ENCODE measurements at regions not wholly inside any gene's neighbourhood (a gene's known extent, or its start where the extent isn't known, plus 50 kb on each side); places are given as distances from the start of the nearest gene placed in this dataset.

DNA sequence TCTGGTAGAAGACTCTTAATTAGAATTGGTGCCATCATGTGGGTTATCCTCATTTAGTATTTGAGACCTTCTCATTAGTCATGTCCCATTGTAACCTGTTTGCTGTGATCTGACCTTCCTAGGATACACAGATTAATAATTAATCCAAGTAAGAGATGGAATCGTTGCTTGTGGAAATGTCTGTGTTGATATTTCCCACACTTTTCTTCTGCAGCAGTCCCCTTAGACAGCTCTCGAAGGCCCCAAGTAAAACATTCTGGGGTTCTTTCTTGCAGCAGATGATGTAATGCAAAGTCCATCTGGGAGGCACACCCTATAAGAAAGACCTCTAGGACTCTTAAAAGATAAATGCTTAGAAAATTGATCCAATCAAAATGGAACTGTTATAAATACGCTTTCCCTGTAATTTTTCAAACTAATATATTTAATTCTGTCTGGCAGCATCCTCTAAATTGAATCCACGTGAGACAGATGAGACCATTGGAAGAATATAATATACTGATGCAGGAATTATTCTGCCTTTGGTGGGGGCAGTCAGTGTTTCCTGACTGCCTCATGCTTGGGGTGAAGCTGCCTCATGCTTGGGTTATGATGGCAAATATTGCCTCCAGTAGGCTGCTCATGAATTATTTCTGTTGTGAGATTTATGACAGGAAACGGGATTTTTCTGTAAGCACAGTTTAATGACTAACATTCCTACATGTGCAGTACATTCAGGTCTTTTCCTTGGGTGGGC, 54.5 kb upstream of the ARMC2 start:
- H3K9me2 ChIP-seq (replicated peaks; ENCODE audit: insufficient read depth, low read length) = no peaks in the 10 kb centered on the region
- no peaks in the 10 kb centered on the region for H3K9me3 ChIP-seq (ENCODE audit: low read length)
- no peak overlapping the region for H3K4me2 ChIP-seq (ENCODE audit: low read depth, low read length, poor library complexity, severe bottlenecking)
- H3K9ac ChIP-seq (ENCODE audit: low read length) = no peak overlapping the region
- no peaks in the 10 kb centered on the region for H3K79me2 ChIP-seq (ENCODE audit: low read length)
- no peak overlapping the region for H3K4me3 ChIP-seq (ENCODE audit: low read length)
- no peak overlapping the region for H2AFZ ChIP-seq (ENCODE audit: low read length)
- no peak overlapping the region for H3K27ac ChIP-seq (ENCODE audit: low read length)
- DNase-seq = no peak
- H3K27me3 ChIP-seq (ENCODE audit: low read length) = no peaks in the 10 kb centered on the region
- no peaks in the 10 kb centered on the region for H3K36me3 ChIP-seq (ENCODE audit: insufficient read depth, low read length)
- H4K20me1 ChIP-seq (ENCODE audit: insufficient read depth, low read depth, low read length) = no peaks in the 10 kb centered on the region
- H3K4me1 ChIP-seq (ENCODE audit: low read length) = peaks cover 3% of the 10 kb centered on the region; the same call in 1 of the 2 replicates

DNA sequence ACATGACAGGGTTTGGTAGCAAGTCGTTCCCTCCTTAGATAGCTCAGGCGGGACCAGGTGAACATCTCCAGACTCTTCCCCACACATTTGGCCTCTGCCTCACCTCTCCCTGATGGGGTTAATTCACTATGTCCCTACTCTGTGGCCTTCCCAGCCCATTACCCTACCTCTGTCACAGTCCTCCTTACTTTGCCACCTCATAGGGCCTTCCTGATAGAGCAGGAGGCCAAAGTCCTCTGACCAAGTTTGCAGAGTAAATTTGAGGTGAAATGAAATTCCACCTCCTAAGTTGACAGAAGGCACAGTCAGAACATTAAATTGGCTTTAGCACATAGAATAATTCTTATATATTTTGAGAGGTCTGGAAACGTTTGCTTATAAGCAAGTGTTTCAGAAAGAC, 53.1 kb upstream of the ARMC2 start:
- no peaks in the 10 kb centered on the region for H3K36me3 ChIP-seq (ENCODE audit: insufficient read depth, low read length)
- no peak overlapping the region for H3K4me2 ChIP-seq (ENCODE audit: low read depth, low read length, poor library complexity, severe bottlenecking)
- no peak overlapping the region for H2AFZ ChIP-seq (ENCODE audit: low read length)
- peaks cover 5% of the 10 kb centered on the region; the same call in 1 of the 2 replicates for H3K4me1 ChIP-seq (ENCODE audit: low read length)
- no peak overlapping the region for H3K4me3 ChIP-seq (ENCODE audit: low read length)
- H3K79me2 ChIP-seq (ENCODE audit: low read length) = no peaks in the 10 kb centered on the region
- no peaks in the 10 kb centered on the region for H3K9me2 ChIP-seq (replicated peaks; ENCODE audit: insufficient read depth, low read length)
- no peaks in the 10 kb centered on the region for H3K9me3 ChIP-seq (ENCODE audit: low read length)
- H3K9ac ChIP-seq (ENCODE audit: low read length) = no peak overlapping the region
- H3K27ac ChIP-seq (ENCODE audit: low read length) = no peak overlapping the region
- no peaks in the 10 kb centered on the region for H4K20me1 ChIP-seq (ENCODE audit: insufficient read depth, low read depth, low read length)
- H3K27me3 ChIP-seq (ENCODE audit: low read length) = no peaks in the 10 kb centered on the region
- no peak for DNase-seq

DNA sequence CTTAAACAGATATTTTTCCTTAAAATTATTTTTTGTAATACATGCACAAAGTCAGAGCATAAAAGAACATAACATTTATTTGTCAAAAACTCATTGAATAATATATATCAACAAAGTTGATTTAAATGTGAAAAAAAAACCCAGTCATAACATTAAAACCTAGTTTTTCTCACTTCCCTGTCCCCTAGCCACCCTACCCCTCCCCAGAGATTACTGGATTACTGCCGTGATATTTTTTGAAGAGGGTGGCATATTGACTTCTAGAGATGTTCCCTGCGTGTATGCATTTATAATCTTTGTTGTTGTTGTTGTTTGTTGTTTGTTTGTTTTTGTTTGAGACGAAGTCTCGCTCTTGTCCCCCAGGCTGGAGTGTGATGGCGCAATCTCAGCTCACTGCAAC, 52.4 kb upstream of the ARMC2 start:
- Histone ChIP-seq H3K4me1 (ENCODE audit: low read length) (peaks cover 6% of the 10 kb centered on the region; the same call in 1 of the 2 replicates), H4K20me1 (ENCODE audit: insufficient read depth, low read depth, low read length) (no peaks in the 10 kb centered on the region), H3K27ac (ENCODE audit: low read length) (no peak overlapping the region), H3K36me3 (ENCODE audit: insufficient read depth, low read length) (no peaks in the 10 kb centered on the region), H3K4me2 (ENCODE audit: low read depth, low read length, poor library complexity, severe bottlenecking) (no peak overlapping the region), H3K9ac (ENCODE audit: low read length) (no peak overlapping the region), H3K4me3 (ENCODE audit: low read length) (no peak overlapping the region), H3K9me2 (replicated peaks; ENCODE audit: insufficient read depth, low read length) (no peaks in the 10 kb centered on the region), H3K27me3 (ENCODE audit: low read length) (no peaks in the 10 kb centered on the region), H3K79me2 (ENCODE audit: low read length) (no peaks in the 10 kb centered on the region), H2AFZ (ENCODE audit: low read length) (no peak overlapping the region), H3K9me3 (ENCODE audit: low read length) (no peaks in the 10 kb centered on the region)
- peak; percentile 44 for DNase-seq

DNA sequence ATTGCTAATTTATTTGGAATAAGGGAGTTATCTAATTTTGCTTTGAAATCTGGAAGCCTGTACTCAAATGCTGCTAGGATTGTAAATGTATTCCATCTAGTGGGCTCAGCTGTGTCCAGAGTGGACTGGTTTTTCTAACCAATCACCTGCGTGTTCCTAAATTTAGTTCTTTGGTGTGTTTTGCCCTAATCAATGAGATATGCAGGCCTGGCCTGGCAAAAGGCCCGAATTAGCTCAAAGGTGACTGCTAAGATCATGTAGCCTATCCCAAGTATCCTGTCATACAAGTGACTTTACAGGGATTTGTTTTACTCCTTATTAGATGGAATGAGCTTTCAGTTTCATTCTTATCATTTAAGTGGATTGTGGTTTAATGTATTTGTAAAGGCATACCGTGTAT, 51.3 kb upstream of the ARMC2 start:
- Histone ChIP-seq H3K9ac (ENCODE audit: low read length) (no peak overlapping the region), H3K4me3 (ENCODE audit: low read length) (no peak overlapping the region), H3K36me3 (ENCODE audit: insufficient read depth, low read length) (no peaks in the 10 kb centered on the region), H3K4me1 (ENCODE audit: low read length) (peaks cover 3% of the 10 kb centered on the region; the same call in 1 of the 2 replicates), H3K79me2 (ENCODE audit: low read length) (no peaks in the 10 kb centered on the region), H3K9me2 (replicated peaks; ENCODE audit: insufficient read depth, low read length) (no peaks in the 10 kb centered on the region), H3K9me3 (ENCODE audit: low read length) (no peaks in the 10 kb centered on the region), H2AFZ (ENCODE audit: low read length) (no peak overlapping the region), H3K27ac (ENCODE audit: low read length) (no peak overlapping the region), H4K20me1 (ENCODE audit: insufficient read depth, low read depth, low read length) (no peaks in the 10 kb centered on the region), H3K27me3 (ENCODE audit: low read length) (no peaks in the 10 kb centered on the region), H3K4me2 (ENCODE audit: low read depth, low read length, poor library complexity, severe bottlenecking) (no peak overlapping the region)
- DNase-seq = no peak

DNA sequence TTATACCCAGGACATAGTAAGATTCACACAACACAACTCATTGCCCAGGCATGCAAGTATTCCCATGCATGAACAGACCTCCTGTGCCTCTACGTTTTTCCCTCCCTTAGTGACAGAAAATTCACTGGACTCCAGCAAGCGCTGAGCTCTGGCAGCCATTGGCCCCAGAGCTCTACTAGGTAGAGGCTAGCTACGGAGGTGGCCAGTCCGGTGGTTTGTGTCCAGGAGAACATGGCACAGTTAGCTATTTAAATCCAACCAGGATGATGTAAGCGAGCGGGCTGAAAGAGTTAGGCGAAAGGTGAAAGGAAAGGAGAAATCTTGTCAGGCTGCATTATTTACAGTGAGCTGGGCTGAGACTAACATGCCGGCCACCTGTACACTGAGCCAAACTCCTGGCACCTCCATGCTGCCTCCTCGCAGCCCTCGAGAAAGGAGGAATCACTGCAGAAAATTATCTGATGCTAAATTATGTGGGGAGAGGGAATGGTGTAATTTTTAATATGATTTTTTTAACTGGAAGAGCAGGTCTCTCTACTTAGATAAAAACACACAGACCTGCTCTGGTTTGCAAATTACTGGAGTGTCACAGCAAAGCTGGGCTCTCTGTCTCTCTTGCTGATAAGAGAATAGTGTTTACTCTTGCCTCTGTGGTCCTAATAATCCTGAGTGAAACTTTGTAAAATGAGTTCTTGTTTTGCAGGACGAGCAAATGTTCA, 50.1 kb upstream of the ARMC2 start:
- Histone ChIP-seq H4K20me1 (ENCODE audit: insufficient read depth, low read depth, low read length) (no peaks in the 10 kb centered on the region), H3K4me3 (ENCODE audit: low read length) (no peak overlapping the region), H3K79me2 (ENCODE audit: low read length) (no peaks in the 10 kb centered on the region), H3K9me3 (ENCODE audit: low read length) (no peaks in the 10 kb centered on the region), H3K4me1 (ENCODE audit: low read length) (peaks cover 3% of the 10 kb centered on the region; the same call in 1 of the 2 replicates), H3K4me2 (ENCODE audit: low read depth, low read length, poor library complexity, severe bottlenecking) (no peak overlapping the region), H3K36me3 (ENCODE audit: insufficient read depth, low read length) (no peaks in the 10 kb centered on the region), H3K9ac (ENCODE audit: low read length) (no peak overlapping the region), H3K27me3 (ENCODE audit: low read length) (no peaks in the 10 kb centered on the region), H3K27ac (ENCODE audit: low read length) (no peak overlapping the region), H2AFZ (ENCODE audit: low read length) (no peak overlapping the region), H3K9me2 (replicated peaks; ENCODE audit: insufficient read depth, low read length) (no peaks in the 10 kb centered on the region)
- DNase-seq = no peak

Data from Karpas-422 (cell line).